ENCODE measurements at regions not wholly inside any gene's neighbourhood (a gene's known extent, or its start where the extent isn't known, plus 50 kb on each side); places are given as distances from the start of the nearest gene placed in this dataset.
A peak's percentile ranks its signal among the peaks of the same experiment; 100 is the strongest.
"Not testable (repeated sequence)": the region's sequence is repeated elsewhere in the genome, so short reads cannot be mapped to it uniquely, and the experiment has no call there.

- DNase-seq: no peak
Observed at GRCh38 chr16:59920054-59920453, 1185.9 kb upstream of the GOT2 start.

GRCh38 chr16:59913666-59914065, 1179.5 kb upstream of the GOT2 start:
- no peak for DNase-seq

GRCh38 chr16:59909262-59909661, 1175.1 kb upstream of the GOT2 start:
- no peak for DNase-seq

- DNase-seq: no peak
Observed at GRCh38 chr16:59907611-59908010, 1173.5 kb upstream of the GOT2 start.

- DNase-seq: no peak
Observed at GRCh38 chr16:59905606-59906005, 1171.5 kb upstream of the GOT2 start.

GRCh38 chr16:59905131-59905530, 1171.0 kb upstream of the GOT2 start:
- DNase-seq: no peak

GRCh38 chr16:59899940-59900339, 1165.8 kb upstream of the GOT2 start:
- DNase-seq: peak in 1 of 2 experiments; percentile 0

GRCh38 chr16:59892376-59892775, 1158.3 kb upstream of the GOT2 start:
- DNase-seq: no peak

- no peak for DNase-seq
Observed at GRCh38 chr16:59887856-59888255, 1153.7 kb upstream of the GOT2 start.

- no peak for DNase-seq
Observed at GRCh38 chr16:59886021-59886420, 1151.9 kb upstream of the GOT2 start.

- no peak for DNase-seq
Observed at GRCh38 chr16:59881376-59881775, 1147.3 kb upstream of the GOT2 start.

- DNase-seq: no peak
Observed at GRCh38 chr16:59880611-59881010, 1146.5 kb upstream of the GOT2 start.

- DNase-seq: no peak
Observed at GRCh38 chr16:59878999-59879398, 1144.9 kb upstream of the GOT2 start.

- DNase-seq: no peak
Observed at GRCh38 chr16:59878479-59878878, 1144.4 kb upstream of the GOT2 start.

GRCh38 chr16:59864981-59865666, 1131.0 kb upstream of the GOT2 start:
- DNase-seq: no peak

GRCh38 chr16:59859676-59860402, 1125.7 kb upstream of the GOT2 start:
- no peak for DNase-seq

GRCh38 chr16:59854846-59855439, 1120.8 kb upstream of the GOT2 start:
- DNase-seq: no peak

GRCh38 chr16:59849716-59850115, 1115.6 kb upstream of the GOT2 start:
- DNase-seq: no peak

GRCh38 chr16:59848296-59848695, 1114.2 kb upstream of the GOT2 start:
- DNase-seq: no peak

GRCh38 chr16:59840169-59840568, 1106.1 kb upstream of the GOT2 start:
- no peak for DNase-seq

GRCh38 chr16:59826767-59827166, 1092.7 kb upstream of the GOT2 start:
- DNase-seq: no peak

GRCh38 chr16:59809488-59809887, 1075.4 kb upstream of the GOT2 start:
- not testable (repeated sequence) for DNase-seq

GRCh38 chr16:59783191-59783590, 1049.1 kb upstream of the GOT2 start:
- DNase-seq: no peak

GRCh38 chr16:59773330-59773729, 1039.2 kb upstream of the GOT2 start:
- no peak for DNase-seq
